Sigmoid colon (tissue), 6 donors: ENCODE measurements at regions not wholly inside any gene's neighbourhood (a gene's known extent, or its start where the extent isn't known, plus 50 kb on each side); places are given as distances from the start of the nearest gene placed in this dataset.

Experiments used
- DNase-seq: peaks from one replicate; pipeline ENCODE4 v3.0.0-alpha.2; 2019
- H3K27ac ChIP-seq, 4 donors: fragments of 200-600 bp; sonication (generic); one replicate each; pipeline ENCODE4 v1.5.1; 2016 to 2019; ENCODE audit warnings: mild to moderate bottlenecking in 1 of 4
- H3K27me3 ChIP-seq, 3 donors: fragments of 200-600 bp; sonication (generic); one replicate each; pipeline ENCODE4 v1.5.1; 2019; ENCODE audit warnings: mild to moderate bottlenecking in 1 of 3
- H3K36me3 ChIP-seq, 4 donors: fragments of 200-600 bp; sonication (generic); one replicate each; pipeline ENCODE4 v1.5.1; 2016 to 2019
- H3K4me1 ChIP-seq, 4 donors: fragments of 200-600 bp; sonication (generic); one replicate each; pipeline ENCODE4 v1.5.1; 2017 to 2019
- H3K4me3 ChIP-seq, 4 donors: fragments of 200-600 bp; sonication (generic); one replicate each; pipeline ENCODE4 v1.5.1; 2017 to 2019; ENCODE audit warnings: mild to moderate bottlenecking in 2 of 4, moderate library complexity in 1 of 4
- H3K9me3 ChIP-seq, 4 donors: fragments of 200-600 bp in 3 of 4; sonication (generic) in 3 of 4; one replicate each; pipeline versions ENCODE4 v1.5.1 to v1.6.1; 2013 to 2019
- EP300 ChIP-seq, 4 donors: sonication (generic); formaldehyde crosslinking; IDR thresholded peaks; one replicate each; pipeline ENCODE4 v1.6.1; 2017; ENCODE audit warnings: antibody characterized with exemption in 4 of 4
- POLR2A ChIP-seq, 2 donors: fragments of 450-650 bp; IDR thresholded peaks; one replicate each; pipeline ENCODE4 v1.6.1; 2016; ENCODE audit warnings: antibody characterized with exemption in 2 of 2, mild to moderate bottlenecking in 2 of 2, moderate library complexity in 2 of 2
- POLR2AphosphoS5 ChIP-seq, 4 donors: sonication (generic); formaldehyde crosslinking; IDR thresholded peaks; one replicate each; pipeline ENCODE4 v1.6.1; 2017; ENCODE audit warnings: antibody characterized with exemption in 4 of 4
- WGBS, 2 donors: extraction: QIAGEN DNeasy Blood & Tissue Kit; methylation state at CpG; one replicate each; pipeline ENCODE4 v1.1.7; 2013; 5-methylcytosine and 5-hydroxymethylcytosine counted together
- intact Hi-C: fragments of 100-400 bp; cut with DNase I; formaldehyde crosslinking; loops from one replicate; pipeline ENCODE4 v1.15.1; 2023
- TF ChIP-seq, protein P1 (sequence below), 4 experiments: fragments of 450-650 bp in 3 of 4; fragments of 200-600 bp in 1 of 4; IDR thresholded peaks; one replicate each; pipeline ENCODE4 v1.5.1; 2016 to 2019; ENCODE audit warnings: antibody characterized with exemption in 4 of 4, mild to moderate bottlenecking in 3 of 4, moderate library complexity in 2 of 4
- donor health status: healthy with polysubstance abuse.
- donor health status: healthy.

DNA sequence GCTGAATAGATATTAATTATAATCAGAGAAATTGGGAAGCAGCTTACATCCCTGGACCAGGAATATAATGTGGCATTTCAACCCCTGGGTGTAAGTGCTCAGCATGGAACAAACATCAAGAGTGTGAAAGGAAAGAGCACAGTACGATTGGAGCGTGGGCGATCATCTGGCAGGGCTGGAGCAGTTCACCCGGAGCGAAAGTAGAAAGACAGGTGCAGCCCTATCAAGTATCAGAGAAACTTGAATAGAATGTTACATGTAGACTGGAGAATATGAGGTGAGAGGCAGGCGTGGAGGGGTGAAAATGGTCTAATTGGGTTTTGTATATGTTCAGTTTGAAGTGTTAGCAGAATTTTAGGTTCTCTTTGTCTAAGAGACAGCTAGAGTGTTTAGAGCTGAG is 303.0 kb downstream of the MDFIC start:
- Histone ChIP-seq H3K4me3 (no peak overlapping the region), H3K4me1 (peaks cover 0 to 10% (median 0%) of the 10 kb centered on the region in 4 donors), H3K9me3 (no peaks in the 10 kb centered on the region), H3K27ac (no peak overlapping the region), H3K27me3 (no peaks in the 10 kb centered on the region), H3K36me3 (no peaks in the 10 kb centered on the region)
- TF ChIP-seq POLR2A (IDR thresholded peaks at IDR 0.05), result no peak
- TF ChIP-seq, protein P1, sequence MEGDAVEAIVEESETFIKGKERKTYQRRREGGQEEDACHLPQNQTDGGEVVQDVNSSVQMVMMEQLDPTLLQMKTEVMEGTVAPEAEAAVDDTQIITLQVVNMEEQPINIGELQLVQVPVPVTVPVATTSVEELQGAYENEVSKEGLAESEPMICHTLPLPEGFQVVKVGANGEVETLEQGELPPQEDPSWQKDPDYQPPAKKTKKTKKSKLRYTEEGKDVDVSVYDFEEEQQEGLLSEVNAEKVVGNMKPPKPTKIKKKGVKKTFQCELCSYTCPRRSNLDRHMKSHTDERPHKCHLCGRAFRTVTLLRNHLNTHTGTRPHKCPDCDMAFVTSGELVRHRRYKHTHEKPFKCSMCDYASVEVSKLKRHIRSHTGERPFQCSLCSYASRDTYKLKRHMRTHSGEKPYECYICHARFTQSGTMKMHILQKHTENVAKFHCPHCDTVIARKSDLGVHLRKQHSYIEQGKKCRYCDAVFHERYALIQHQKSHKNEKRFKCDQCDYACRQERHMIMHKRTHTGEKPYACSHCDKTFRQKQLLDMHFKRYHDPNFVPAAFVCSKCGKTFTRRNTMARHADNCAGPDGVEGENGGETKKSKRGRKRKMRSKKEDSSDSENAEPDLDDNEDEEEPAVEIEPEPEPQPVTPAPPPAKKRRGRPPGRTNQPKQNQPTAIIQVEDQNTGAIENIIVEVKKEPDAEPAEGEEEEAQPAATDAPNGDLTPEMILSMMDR (IDR thresholded peaks at IDR 0.05), result no peak
- no peak for TF ChIP-seq POLR2AphosphoS5 (IDR thresholded peaks at IDR 0.05)
- no peak for TF ChIP-seq EP300 (IDR thresholded peaks at IDR 0.05)
- WGBS, 2 donors, result 91 to 96% methylated on average over 6 of the region's 6 CpGs
- no peak for DNase-seq
- intact Hi-C loops, result no loop called here

GRCh38 chr7:115223959-115224358 is 302.1 kb downstream of the MDFIC start:
- DNase-seq, result no peak
- WGBS, 2 donors, result 69 to 74% methylated on average over 1 of the region's 1 CpG
- Histone ChIP-seq H3K4me3 (no peak overlapping the region), H3K4me1 (peaks cover 0 to 9% (median 0%) of the 10 kb centered on the region in 4 donors), H3K36me3 (no peaks in the 10 kb centered on the region), H3K27me3 (no peaks in the 10 kb centered on the region), H3K27ac (no peak overlapping the region), H3K9me3 (no peaks in the 10 kb centered on the region)
- no peak for TF ChIP-seq POLR2A (IDR thresholded peaks at IDR 0.05)
- no peak for TF ChIP-seq EP300 (IDR thresholded peaks at IDR 0.05)
- no peak for TF ChIP-seq POLR2AphosphoS5 (IDR thresholded peaks at IDR 0.05)
- TF ChIP-seq, protein P1 (IDR thresholded peaks at IDR 0.05), result no peak
- intact Hi-C loops, result no loop called here

DNA sequence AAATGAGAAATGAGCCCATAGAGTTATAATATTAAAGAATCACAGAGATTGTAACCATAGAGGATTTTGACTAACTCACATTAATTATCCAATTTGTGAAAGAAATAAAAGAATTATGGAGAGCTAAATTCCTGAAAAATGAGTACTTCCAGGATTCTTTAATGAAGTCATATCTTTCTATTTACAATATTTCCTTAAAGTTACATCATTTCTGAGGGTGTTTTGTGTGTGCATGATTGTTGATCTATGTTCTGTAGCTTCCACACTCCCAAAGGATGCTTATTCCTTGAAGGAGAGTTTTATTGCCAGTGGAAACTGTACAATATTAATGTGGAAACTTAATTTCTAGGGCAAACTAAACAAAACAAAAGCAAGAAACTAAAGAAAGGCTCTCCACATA is 299.6 kb downstream of the MDFIC start:
- Histone ChIP-seq H3K36me3 (no peaks in the 10 kb centered on the region), H3K27ac (no peak overlapping the region), H3K4me3 (no peak overlapping the region), H3K9me3 (no peaks in the 10 kb centered on the region), H3K4me1 (peaks cover 0 to 9% (median 0%) of the 10 kb centered on the region in 4 donors), H3K27me3 (no peaks in the 10 kb centered on the region)
- no peak for DNase-seq
- TF ChIP-seq, protein P1 (IDR thresholded peaks at IDR 0.05), result no peak
- TF ChIP-seq EP300 (IDR thresholded peaks at IDR 0.05) (no peak), POLR2A (IDR thresholded peaks at IDR 0.05) (no peak), POLR2AphosphoS5 (IDR thresholded peaks at IDR 0.05) (no peak)
- intact Hi-C loops, result no loop called here

GRCh38 chr7:115218076-115218475 is 296.2 kb downstream of the MDFIC start:
- Histone ChIP-seq H3K9me3 (no peaks in the 10 kb centered on the region), H3K4me1 (no peaks in the 10 kb centered on the region), H3K36me3 (no peaks in the 10 kb centered on the region), H3K27ac (no peak overlapping the region), H3K27me3 (no peaks in the 10 kb centered on the region), H3K4me3 (no peak overlapping the region)
- DNase-seq, result no peak
- intact Hi-C loops, result no loop called here
- TF ChIP-seq POLR2AphosphoS5 (IDR thresholded peaks at IDR 0.05), result no peak
- TF ChIP-seq, protein P1 (IDR thresholded peaks at IDR 0.05), result no peak
- no peak for TF ChIP-seq POLR2A (IDR thresholded peaks at IDR 0.05)
- no peak for TF ChIP-seq EP300 (IDR thresholded peaks at IDR 0.05)
- WGBS, 2 donors, result 92 to 95% methylated on average over 1 of the region's 1 CpG

DNA sequence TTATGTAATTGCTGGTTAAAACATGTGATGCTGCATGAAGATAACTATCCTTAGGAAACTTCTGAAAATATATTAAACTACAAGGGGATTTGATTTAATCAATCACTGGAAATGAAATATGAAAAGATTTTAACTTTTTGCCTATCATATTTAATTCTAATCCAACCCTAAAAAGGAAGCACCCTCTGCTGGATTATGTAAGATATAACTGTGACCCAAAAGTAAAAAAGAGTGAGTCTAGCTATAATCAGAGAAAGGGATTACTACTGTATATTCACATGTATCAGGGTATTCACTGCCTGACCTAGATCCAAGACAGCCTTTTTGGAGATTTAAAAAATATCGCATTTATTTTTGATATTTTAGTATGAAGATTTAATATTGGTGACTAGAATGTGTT is 295.5 kb downstream of the MDFIC start:
- Histone ChIP-seq H3K27me3 (no peaks in the 10 kb centered on the region), H3K4me1 (no peaks in the 10 kb centered on the region), H3K4me3 (no peak overlapping the region), H3K27ac (no peak overlapping the region), H3K9me3 (no peaks in the 10 kb centered on the region), H3K36me3 (no peaks in the 10 kb centered on the region)
- WGBS, 2 donors, result 39 to 87% methylated on average over 1 of the region's 1 CpG
- TF ChIP-seq, protein P1 (IDR thresholded peaks at IDR 0.05), result peak in 1 of 4 experiments; percentile 23
- TF ChIP-seq POLR2AphosphoS5 (IDR thresholded peaks at IDR 0.05) (no peak), POLR2A (IDR thresholded peaks at IDR 0.05) (no peak), EP300 (IDR thresholded peaks at IDR 0.05) (no peak)
- no peak for DNase-seq
- intact Hi-C loops, result no loop called here
